HepG2 (cell line): ENCODE measurements at regions not wholly inside any gene's neighbourhood (a gene's known extent, or its start where the extent isn't known, plus 50 kb on each side); places are given as distances from the start of the nearest gene placed in this dataset.

Experiments used
- ATAC-seq: fragments of 200-7000 bp; cut with Tn5 transposase; 3 replicates; pipeline ENCODE4 v1.9.1; 2020; ENCODE audit warnings: mild to moderate bottlenecking, moderate library complexity
- BruUV-seq: library from RNA; stranded (reverse); fragments of 400-500 nt; replicated peaks from 2 replicates; lab custom pipeline; 2021; lab: Mats Ljungman, UMichigan
- CTCF ChIA-PET: fragments of 300-600 bp; formaldehyde crosslinking; extraction: SDS; loops from one replicate; lab custom pipeline; 2021; ENCODE audit warnings: low total read pairs, inconsistent platforms, low intra/inter-chr PET ratio; lab: Yijun Ruan, JAX
- POLR2A ChIA-PET: fragments of 350-600 bp; sonication (Branson Sonifier 250); formaldehyde crosslinking; loops from one replicate; lab custom pipeline; 2020; ENCODE audit warnings: antibody characterized with exemption, inconsistent platforms; lab: Yijun Ruan, JAX
- DNase-seq: peaks from one replicate; pipeline ENCODE4 v3.0.0-alpha.2; 2015; ENCODE audit warnings: low spot score
- FAIRE-seq: peaks from 3 replicates; lab custom pipeline; 2011; peaks lifted over from hg19 to GRCh38; lab: Jason Lieb, UNC
- H2AFZ ChIP-seq: one replicate; pipeline ENCODE4 v1.6.1; 2011; ENCODE audit warnings: low read length, inconsistent platforms
- H3K27ac ChIP-seq: fragments of 300-600 bp; 3 replicates; pipeline ENCODE4 v1.8.0; 2011; ENCODE audit warnings: mixed run types, mild to moderate bottlenecking, mixed read lengths, low read length, inconsistent platforms; ENCODE audit not compliant: insufficient read depth; ENCODE audit errors: extremely low read length
- H3K27me3 ChIP-seq, 2 experiments: fragments of 200-600 bp in 1 of 2; 2 replicates in 1 of 2; 3 replicates in 1 of 2; pipeline versions ENCODE4 v1.6.0 to v1.8.0; 2011; ENCODE audit warnings: low read length in 2 of 2, mild to moderate bottlenecking in 2 of 2, moderate library complexity in 2 of 2, inconsistent platforms in 1 of 2; ENCODE audit not compliant: insufficient read depth in 2 of 2, control insufficient read depth in 1 of 2
- H3K36me3 ChIP-seq, 2 experiments: fragments of 200-600 bp in 1 of 2; replicated peaks in 1 of 2; 2 replicates in 1 of 2; 3 replicates in 1 of 2; pipeline versions ENCODE4 v1.5.1 to v1.8.0; 2011; ENCODE audit warnings: low read length in 2 of 2, inconsistent platforms in 1 of 2; ENCODE audit not compliant: insufficient read depth in 2 of 2, control insufficient read depth in 1 of 2
- H3K4me1 ChIP-seq: 2 replicates; pipeline ENCODE4 v1.5.1; 2012; ENCODE audit warnings: low read length, inconsistent platforms; ENCODE audit not compliant: insufficient read depth
- H3K4me2 ChIP-seq: 2 replicates; pipeline ENCODE4 v1.6.0; 2011; ENCODE audit warnings: low read depth, low read length, inconsistent platforms
- H3K4me3 ChIP-seq, 3 experiments: fragments of 200-600 bp in 1 of 3; sonication (generic), shearing (Covaris generic) in 1 of 3; replicated peaks in 1 of 3; 2 replicates each; pipeline ENCODE4 v1.5.1; 2011 to 2016; ENCODE audit warnings: low read length in 3 of 3, inconsistent platforms in 2 of 3, low read depth in 2 of 3, mild to moderate bottlenecking in 2 of 3, control low read depth in 1 of 3, mixed read lengths in 1 of 3; ENCODE audit not compliant: insufficient read depth in 1 of 3
- H3K79me2 ChIP-seq: one replicate; pipeline ENCODE4 v1.6.1; 2011; ENCODE audit warnings: low read length, inconsistent platforms; ENCODE audit not compliant: insufficient read depth
- H3K9ac ChIP-seq: 2 replicates; pipeline ENCODE4 v1.6.0; 2011; ENCODE audit warnings: mild to moderate bottlenecking, low read depth, low read length, inconsistent platforms; ENCODE audit not compliant: insufficient read depth
- H3K9me3 ChIP-seq: 2 replicates; pipeline ENCODE4 v1.5.1; 2012; ENCODE audit warnings: mild to moderate bottlenecking, low read length
- H4K20me1 ChIP-seq: 2 replicates; pipeline ENCODE4 v1.6.0; 2011; ENCODE audit warnings: inconsistent platforms, mild to moderate bottlenecking, low read length, moderate library complexity; ENCODE audit not compliant: insufficient read depth
- ATF4 ChIP-seq, 2 experiments: fragments of 450-650 bp in 1 of 2; sonication (generic) in 1 of 2; formaldehyde crosslinking; IDR thresholded peaks; 2 replicates each; pipeline versions ENCODE4 v1.5.0 to v1.8.0; 2020 to 2022; ENCODE audit warnings: mild to moderate bottlenecking in 1 of 2, missing genetic modification reagents in 1 of 2
- CTCF ChIP-seq: sonication (generic); formaldehyde crosslinking; IDR thresholded peaks from 2 replicates; pipeline ENCODE4 v1.5.0; 2020; ENCODE audit warnings: mild to moderate bottlenecking, missing genetic modification reagents, moderate library complexity
- FOSL2 ChIP-seq: sonication (generic); formaldehyde crosslinking; IDR thresholded peaks from 2 replicates; pipeline ENCODE4 v1.4.0; 2020; ENCODE audit warnings: missing genetic modification reagents
- FOXA3 ChIP-seq: IDR thresholded peaks from 2 replicates; pipeline ENCODE4 v1.6.1; 2016; ENCODE audit warnings: missing genetic modification reagents, missing compliant biosample characterization
- HMG20A ChIP-seq: IDR thresholded peaks from 2 replicates; pipeline ENCODE4 v1.6.1; 2016; ENCODE audit warnings: borderline replicate concordance
- PCBP1 ChIP-seq: fragments of 200-400 bp; formaldehyde crosslinking; IDR thresholded peaks from 2 replicates; pipeline ENCODE4 v1.6.1; 2017; ENCODE audit warnings: mild to moderate bottlenecking, low read depth, low read length, borderline replicate concordance
- RBAK ChIP-seq: sonication (generic); formaldehyde crosslinking; IDR thresholded peaks from 2 replicates; pipeline ENCODE4 v1.5.1; 2020; ENCODE audit warnings: mild to moderate bottlenecking, missing genetic modification reagents
- ZBTB46 ChIP-seq: sonication (generic); formaldehyde crosslinking; IDR thresholded peaks from 2 replicates; pipeline ENCODE4 v1.4.0; 2020; ENCODE audit warnings: mild to moderate bottlenecking, missing genetic modification reagents, borderline replicate concordance
- ZNF678 ChIP-seq: sonication (generic); formaldehyde crosslinking; IDR thresholded peaks from 2 replicates; pipeline ENCODE4 v1.4.0; 2020; ENCODE audit warnings: mild to moderate bottlenecking, missing genetic modification reagents
- WGBS: methylation state at CpG from one replicate; pipeline ENCODE4 v1.1.6; 2017; ENCODE audit warnings: low lambda C conversion rate; 5-methylcytosine and 5-hydroxymethylcytosine counted together
- in situ Hi-C: cut with HindIII; loops from 2 replicates; pipeline ENCODE4 v1.10.0; 2017; ENCODE audit warnings: low pct_unique_long_range_greater_than_20kb; ENCODE audit not compliant: extremely low pct_ligation_motif_present
- intact Hi-C: fragments of 100-400 bp; cut with micrococcal nuclease; formaldehyde crosslinking; loops from one replicate; pipeline ENCODE4 v1.10.0; 2022; ENCODE audit not compliant: unreplicated experiment

GRCh38 chr3:193794002-193794881 lies 201.2 kb downstream of the OPA1 start:
- H3K9ac ChIP-seq: no peak overlapping the region
- no peaks in the 10 kb centered on the region for H4K20me1 ChIP-seq
- no TSS peak for BruUV-seq
- TF ChIP-seq PCBP1 (no peak), CTCF (CRISPR knock-in tag) (0 out of 2 replicates have a peak, but pooled peaks have one; percentile 25), HMG20A (0 out of 2 replicates have a peak, but pooled peaks have one; percentile 18), ATF4 (CRISPR knock-in tag; IDR thresholded peaks at IDR 0.05) (peak in 1 of 2 experiments; percentile 53; a peak in 1 of 4 replicates), ZBTB46 (no peak), ZNF678 (CRISPR knock-in tag) (no peak), FOSL2 (peak; percentile 41), FOXA3 (peak; percentile 5; the same call in 1 of the 2 replicates), RBAK (CRISPR knock-in tag) (peak; percentile 63; the same call in 1 of the 2 replicates)
- H3K4me3 ChIP-seq: no peak overlapping the region
- ChIA-PET POLR2A (no interaction called here), CTCF (no interaction called here)
- no peak overlapping the region for H3K27ac ChIP-seq
- no peaks in the 10 kb centered on the region for H3K9me3 ChIP-seq
- intact Hi-C loops (no loop called here), in situ Hi-C loops (no loop called here)
- no peaks in the 10 kb centered on the region for H3K36me3 ChIP-seq
- peaks cover 0 to 5% of the 10 kb centered on the region in 2 experiments; a peak in 3 of 5 replicates for H3K27me3 ChIP-seq
- FAIRE-seq (no peak), DNase-seq (peak; percentile 29), ATAC-seq (no peak)
- WGBS: 7% methylated on average over 11 of the region's 11 CpGs
- no peak overlapping the region for H2AFZ ChIP-seq
- no peaks in the 10 kb centered on the region for H3K79me2 ChIP-seq
- H3K4me1 ChIP-seq: peaks cover 10% of the 10 kb centered on the region
- no peak overlapping the region for H3K4me2 ChIP-seq
